ENCODE measurements at regions not wholly inside any gene's neighbourhood (a gene's known extent, or its start where the extent isn't known, plus 50 kb on each side); places are given as distances from the start of the nearest gene placed in this dataset.

- TF ChIP-seq, protein P1, sequence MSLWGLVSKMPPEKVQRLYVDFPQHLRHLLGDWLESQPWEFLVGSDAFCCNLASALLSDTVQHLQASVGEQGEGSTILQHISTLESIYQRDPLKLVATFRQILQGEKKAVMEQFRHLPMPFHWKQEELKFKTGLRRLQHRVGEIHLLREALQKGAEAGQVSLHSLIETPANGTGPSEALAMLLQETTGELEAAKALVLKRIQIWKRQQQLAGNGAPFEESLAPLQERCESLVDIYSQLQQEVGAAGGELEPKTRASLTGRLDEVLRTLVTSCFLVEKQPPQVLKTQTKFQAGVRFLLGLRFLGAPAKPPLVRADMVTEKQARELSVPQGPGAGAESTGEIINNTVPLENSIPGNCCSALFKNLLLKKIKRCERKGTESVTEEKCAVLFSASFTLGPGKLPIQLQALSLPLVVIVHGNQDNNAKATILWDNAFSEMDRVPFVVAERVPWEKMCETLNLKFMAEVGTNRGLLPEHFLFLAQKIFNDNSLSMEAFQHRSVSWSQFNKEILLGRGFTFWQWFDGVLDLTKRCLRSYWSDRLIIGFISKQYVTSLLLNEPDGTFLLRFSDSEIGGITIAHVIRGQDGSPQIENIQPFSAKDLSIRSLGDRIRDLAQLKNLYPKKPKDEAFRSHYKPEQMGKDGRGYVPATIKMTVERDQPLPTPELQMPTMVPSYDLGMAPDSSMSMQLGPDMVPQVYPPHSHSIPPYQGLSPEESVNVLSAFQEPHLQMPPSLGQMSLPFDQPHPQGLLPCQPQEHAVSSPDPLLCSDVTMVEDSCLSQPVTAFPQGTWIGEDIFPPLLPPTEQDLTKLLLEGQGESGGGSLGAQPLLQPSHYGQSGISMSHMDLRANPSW (CRISPR knock-in tag; IDR thresholded peaks at IDR 0.05): no peak
- TF ChIP-seq HNRNPK (IDR thresholded peaks at IDR 0.05; ENCODE audit: low read depth, low read length, poor library complexity, severe bottlenecking) (no peak), RB1 (IDR thresholded peaks at IDR 0.05; ENCODE audit: low read depth) (no peak; the same call in 1 of the 2 replicates), ZBTB9 (CRISPR knock-in tag; IDR thresholded peaks at IDR 0.05) (no peak), TRIM24 (IDR thresholded peaks at IDR 0.05) (peak; percentile 84 to 89), ZNF384 (IDR thresholded peaks at IDR 0.05; ENCODE audit: low read depth, low read length) (no peak), MLX (CRISPR knock-in tag; conservative IDR thresholded peaks at IDR 0.05) (no peak), KDM4B (IDR thresholded peaks at IDR 0.05; ENCODE audit: borderline replicate concordance in 2 of 2, low read depth in 1 of 2) (no peak), ZNF197 (CRISPR knock-in tag; IDR thresholded peaks at IDR 0.05; ENCODE audit: low read depth) (no peak), ZNF134 (CRISPR knock-in tag; conservative IDR thresholded peaks at IDR 0.05) (no peak), RFX7 (CRISPR knock-in tag; IDR thresholded peaks at IDR 0.05) (no peak)
- TF ChIP-seq, protein P2, sequence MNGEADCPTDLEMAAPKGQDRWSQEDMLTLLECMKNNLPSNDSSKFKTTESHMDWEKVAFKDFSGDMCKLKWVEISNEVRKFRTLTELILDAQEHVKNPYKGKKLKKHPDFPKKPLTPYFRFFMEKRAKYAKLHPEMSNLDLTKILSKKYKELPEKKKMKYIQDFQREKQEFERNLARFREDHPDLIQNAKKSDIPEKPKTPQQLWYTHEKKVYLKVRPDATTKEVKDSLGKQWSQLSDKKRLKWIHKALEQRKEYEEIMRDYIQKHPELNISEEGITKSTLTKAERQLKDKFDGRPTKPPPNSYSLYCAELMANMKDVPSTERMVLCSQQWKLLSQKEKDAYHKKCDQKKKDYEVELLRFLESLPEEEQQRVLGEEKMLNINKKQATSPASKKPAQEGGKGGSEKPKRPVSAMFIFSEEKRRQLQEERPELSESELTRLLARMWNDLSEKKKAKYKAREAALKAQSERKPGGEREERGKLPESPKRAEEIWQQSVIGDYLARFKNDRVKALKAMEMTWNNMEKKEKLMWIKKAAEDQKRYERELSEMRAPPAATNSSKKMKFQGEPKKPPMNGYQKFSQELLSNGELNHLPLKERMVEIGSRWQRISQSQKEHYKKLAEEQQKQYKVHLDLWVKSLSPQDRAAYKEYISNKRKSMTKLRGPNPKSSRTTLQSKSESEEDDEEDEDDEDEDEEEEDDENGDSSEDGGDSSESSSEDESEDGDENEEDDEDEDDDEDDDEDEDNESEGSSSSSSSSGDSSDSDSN (IDR thresholded peaks at IDR 0.05; ENCODE audit: borderline replicate concordance in 1 of 2, low read depth in 2 of 2, low read length in 2 of 2): no peak
- TF ChIP-seq, protein P3, sequence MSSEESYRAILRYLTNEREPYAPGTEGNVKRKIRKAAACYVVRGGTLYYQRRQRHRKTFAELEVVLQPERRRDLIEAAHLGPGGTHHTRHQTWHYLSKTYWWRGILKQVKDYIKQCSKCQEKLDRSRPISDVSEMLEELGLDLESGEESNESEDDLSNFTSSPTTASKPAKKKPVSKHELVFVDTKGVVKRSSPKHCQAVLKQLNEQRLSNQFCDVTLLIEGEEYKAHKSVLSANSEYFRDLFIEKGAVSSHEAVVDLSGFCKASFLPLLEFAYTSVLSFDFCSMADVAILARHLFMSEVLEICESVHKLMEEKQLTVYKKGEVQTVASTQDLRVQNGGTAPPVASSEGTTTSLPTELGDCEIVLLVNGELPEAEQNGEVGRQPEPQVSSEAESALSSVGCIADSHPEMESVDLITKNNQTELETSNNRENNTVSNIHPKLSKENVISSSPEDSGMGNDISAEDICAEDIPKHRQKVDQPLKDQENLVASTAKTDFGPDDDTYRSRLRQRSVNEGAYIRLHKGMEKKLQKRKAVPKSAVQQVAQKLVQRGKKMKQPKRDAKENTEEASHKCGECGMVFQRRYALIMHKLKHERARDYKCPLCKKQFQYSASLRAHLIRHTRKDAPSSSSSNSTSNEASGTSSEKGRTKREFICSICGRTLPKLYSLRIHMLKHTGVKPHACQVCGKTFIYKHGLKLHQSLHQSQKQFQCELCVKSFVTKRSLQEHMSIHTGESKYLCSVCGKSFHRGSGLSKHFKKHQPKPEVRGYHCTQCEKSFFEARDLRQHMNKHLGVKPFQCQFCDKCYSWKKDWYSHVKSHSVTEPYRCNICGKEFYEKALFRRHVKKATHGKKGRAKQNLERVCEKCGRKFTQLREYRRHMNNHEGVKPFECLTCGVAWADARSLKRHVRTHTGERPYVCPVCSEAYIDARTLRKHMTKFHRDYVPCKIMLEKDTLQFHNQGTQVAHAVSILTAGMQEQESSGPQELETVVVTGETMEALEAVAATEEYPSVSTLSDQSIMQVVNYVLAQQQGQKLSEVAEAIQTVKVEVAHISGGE (CRISPR knock-in tag; IDR thresholded peaks at IDR 0.05): peak in 1 of 3 experiments; percentile 35; a peak in 1 of 6 replicates
Observed at GRCh38 chr15:36428102-36428845, 151.2 kb upstream of the CDIN1 start (continued).
